ENCODE measurements at regions not wholly inside any gene's neighbourhood (a gene's known extent, or its start where the extent isn't known, plus 50 kb on each side); places are given as distances from the start of the nearest gene placed in this dataset.

DNA sequence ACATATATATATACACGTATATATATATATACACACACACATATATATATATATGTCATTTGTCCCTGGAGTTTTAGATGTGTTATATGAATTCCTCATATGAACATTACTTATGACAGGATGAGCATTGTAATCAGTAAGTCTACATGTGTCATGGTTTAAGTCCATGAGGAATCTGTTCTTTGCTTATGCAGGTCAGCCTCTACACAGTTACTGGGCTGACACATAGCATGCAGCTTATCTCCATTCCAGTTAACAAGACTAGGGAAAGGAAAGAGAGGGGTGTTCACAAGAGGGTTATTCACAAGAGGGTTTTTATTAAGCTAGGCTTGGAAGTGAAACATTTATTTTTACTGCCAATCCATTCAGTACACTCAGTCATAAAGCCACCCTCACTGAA lies 226.7 kb downstream of the SNX13 start:
- intact Hi-C loops (cut with micrococcal nuclease), result no loop called here
- H3K36me3 Mint-ChIP-seq (ENCODE audit: insufficient read depth, unreplicated experiment), result no peaks in the 10 kb centered on the region
- CTCF ChIA-PET, result interaction anchor here (0.6 to 1.4 kb wide), 2 partner anchors 57 to 632 kb away, joined by 4 to 5 read pairs; no protein-coding TSS in a partner anchor
- BruUV-seq (replicated peaks), result no TSS peak
- H3K4me1 Mint-ChIP-seq (ENCODE audit: insufficient read depth, unreplicated experiment), result no peaks in the 10 kb centered on the region
- H3K4me3 Mint-ChIP-seq (ENCODE audit: unreplicated experiment), result no peak overlapping the region
- H3K27ac Mint-ChIP-seq (ENCODE audit: low read depth, unreplicated experiment), result no peak overlapping the region
- no peaks in the 10 kb centered on the region for H3K27me3 Mint-ChIP-seq (ENCODE audit: insufficient read depth, unreplicated experiment)
- no peaks in the 10 kb centered on the region for H3K9me3 Mint-ChIP-seq (ENCODE audit: unreplicated experiment)
- no peak for TF ChIP-seq CTCF (IDR thresholded peaks at IDR 0.05; ENCODE audit: unreplicated experiment)
- POLR2A ChIA-PET, result no interaction called here
- no peak for DNase-seq (ENCODE audit: unreplicated experiment)

DNA sequence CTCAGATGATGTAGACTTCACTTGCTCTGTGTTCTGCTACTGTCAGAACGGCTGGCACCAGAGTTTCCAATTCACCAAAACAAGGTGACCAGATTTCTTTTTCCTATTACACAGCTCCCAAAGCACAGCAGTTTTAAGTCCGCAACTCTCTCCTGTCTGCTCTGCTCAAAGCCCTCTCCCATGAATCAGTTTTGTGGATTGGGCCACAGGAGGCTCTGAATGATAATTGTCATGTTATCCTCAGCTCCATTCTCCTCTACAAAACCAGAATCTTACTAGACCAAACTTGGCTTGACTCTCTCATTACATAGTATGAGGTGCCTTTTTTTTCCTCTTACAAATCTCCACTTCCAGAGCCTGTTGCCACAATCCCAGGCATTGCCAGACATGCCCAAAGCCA lies 223.5 kb downstream of the SNX13 start:
- intact Hi-C loops (cut with micrococcal nuclease), result no loop called here
- TF ChIP-seq CTCF (IDR thresholded peaks at IDR 0.05; ENCODE audit: unreplicated experiment), result no peak
- POLR2A ChIA-PET, result interaction anchor here (0.8 to 1.4 kb wide), 3 partner anchors 15 to 79 kb away, joined by 3 read pairs; no protein-coding TSS in a partner anchor
- H3K36me3 Mint-ChIP-seq (ENCODE audit: insufficient read depth, unreplicated experiment), result no peaks in the 10 kb centered on the region
- H3K4me3 Mint-ChIP-seq (ENCODE audit: unreplicated experiment), result no peak overlapping the region
- no peaks in the 10 kb centered on the region for H3K27me3 Mint-ChIP-seq (ENCODE audit: insufficient read depth, unreplicated experiment)
- DNase-seq (ENCODE audit: unreplicated experiment), result no peak
- BruUV-seq (replicated peaks), result no TSS peak
- H3K9me3 Mint-ChIP-seq (ENCODE audit: unreplicated experiment), result no peaks in the 10 kb centered on the region
- peaks cover 5% of the 10 kb centered on the region for H3K4me1 Mint-ChIP-seq (ENCODE audit: insufficient read depth, unreplicated experiment)
- CTCF ChIA-PET, result interaction anchor here (0.6 to 1.6 kb wide), 3 partner anchors 8 to 1367 kb away, joined by 3 to 9 read pairs (median 6); no protein-coding TSS in a partner anchor
- H3K27ac Mint-ChIP-seq (ENCODE audit: low read depth, unreplicated experiment), result peak overlapping the region; percentile 6

DNA sequence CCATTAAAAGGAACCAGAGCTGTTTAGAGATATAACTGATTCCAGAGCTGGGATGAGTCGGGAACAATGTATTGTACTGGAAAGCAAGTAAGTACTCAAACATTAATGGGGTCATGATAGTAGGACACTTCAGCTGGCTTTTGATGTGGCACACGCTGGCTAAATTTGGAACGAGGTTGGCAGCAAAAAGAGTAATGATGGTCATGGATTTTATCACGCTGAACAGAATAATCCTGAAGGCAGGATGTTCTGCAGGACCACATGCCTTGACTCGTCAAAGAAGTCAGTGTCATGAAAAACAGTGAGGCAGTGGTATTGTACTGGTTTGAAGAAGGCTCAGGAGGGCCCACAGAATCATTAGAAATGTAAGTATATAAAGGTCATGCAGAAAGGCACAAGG lies 220.3 kb downstream of the SNX13 start:
- H3K4me1 Mint-ChIP-seq (ENCODE audit: insufficient read depth, unreplicated experiment), result peaks cover 5% of the 10 kb centered on the region
- ChIA-PET CTCF (interaction anchor here (0.6 to 0.8 kb wide), 2 partner anchors 23 to 361 kb away, joined by 3 to 4 read pairs; no protein-coding TSS in a partner anchor), POLR2A (no interaction called here)
- no peaks in the 10 kb centered on the region for H3K36me3 Mint-ChIP-seq (ENCODE audit: insufficient read depth, unreplicated experiment)
- H3K4me3 Mint-ChIP-seq (ENCODE audit: unreplicated experiment), result no peak overlapping the region
- no peaks in the 10 kb centered on the region for H3K9me3 Mint-ChIP-seq (ENCODE audit: unreplicated experiment)
- DNase-seq (ENCODE audit: unreplicated experiment), result no peak
- TF ChIP-seq CTCF (IDR thresholded peaks at IDR 0.05; ENCODE audit: unreplicated experiment), result no peak
- no peaks in the 10 kb centered on the region for H3K27me3 Mint-ChIP-seq (ENCODE audit: insufficient read depth, unreplicated experiment)
- intact Hi-C loops (cut with micrococcal nuclease), result no loop called here
- no peak overlapping the region for H3K27ac Mint-ChIP-seq (ENCODE audit: low read depth, unreplicated experiment)
- BruUV-seq (replicated peaks), result no TSS peak

DNA sequence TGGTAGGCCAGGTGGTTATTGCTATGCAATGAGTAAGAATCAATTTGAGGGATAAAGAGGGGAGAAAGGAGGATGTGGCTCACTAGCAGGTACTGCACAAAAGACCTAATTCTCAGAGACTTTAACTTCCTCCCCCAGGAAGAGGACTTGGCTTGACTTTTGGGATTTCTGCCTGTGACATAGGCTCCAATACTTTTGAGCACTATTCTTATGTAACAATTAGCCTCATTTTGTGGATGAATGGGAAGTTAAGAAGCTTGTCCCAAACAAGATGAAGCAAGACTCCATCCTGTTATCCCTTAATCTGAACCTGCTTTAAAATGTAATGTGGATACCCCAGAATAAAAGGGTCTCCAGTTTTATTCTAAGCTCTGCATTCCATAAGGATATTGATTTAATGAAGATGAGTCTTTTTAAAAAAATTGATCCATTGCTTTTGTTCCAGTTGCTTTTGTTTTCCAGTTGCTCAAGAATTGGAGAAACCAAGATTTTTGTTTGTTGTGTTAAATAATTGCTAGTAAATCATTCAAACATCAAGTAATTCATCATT lies 218.5 kb downstream of the SNX13 start:
- no peaks in the 10 kb centered on the region for H3K27me3 Mint-ChIP-seq (ENCODE audit: insufficient read depth, unreplicated experiment)
- intact Hi-C loops (cut with micrococcal nuclease), result no loop called here
- BruUV-seq (replicated peaks), result no TSS peak
- H3K4me1 Mint-ChIP-seq (ENCODE audit: insufficient read depth, unreplicated experiment), result peaks cover 10% of the 10 kb centered on the region
- no peak overlapping the region for H3K27ac Mint-ChIP-seq (ENCODE audit: low read depth, unreplicated experiment)
- H3K36me3 Mint-ChIP-seq (ENCODE audit: insufficient read depth, unreplicated experiment), result no peaks in the 10 kb centered on the region
- no peak for TF ChIP-seq CTCF (IDR thresholded peaks at IDR 0.05; ENCODE audit: unreplicated experiment)
- H3K4me3 Mint-ChIP-seq (ENCODE audit: unreplicated experiment), result no peak overlapping the region
- DNase-seq (ENCODE audit: unreplicated experiment), result no peak
- no peaks in the 10 kb centered on the region for H3K9me3 Mint-ChIP-seq (ENCODE audit: unreplicated experiment)
- POLR2A ChIA-PET, result interaction anchor here (1.0 kb wide), 1 partner anchor 49 kb away, joined by 3 read pairs; no protein-coding TSS in a partner anchor
- CTCF ChIA-PET, result no interaction called here
